WTC11 (cell line): ENCODE measurements at regions not wholly inside any gene's neighbourhood (a gene's known extent, or its start where the extent isn't known, plus 50 kb on each side); places are given as distances from the start of the nearest gene placed in this dataset.

Source experiments
- ATAC-seq: fragments of 200-7000 bp; cut with Tn5 transposase; 2 replicates; pipeline ENCODE4 v1.10.0; 2021; ENCODE audit warnings: mild to moderate bottlenecking, moderate library complexity
- CTCF ChIA-PET: fragments of 300-600 bp; sonication (Branson Sonifier 250); formaldehyde crosslinking; loops from one replicate; lab custom pipeline; 2021; ENCODE audit warnings: antibody characterized with exemption; lab: Charles Lee
- POLR2A ChIA-PET: fragments of 350-600 bp; sonication (Branson Sonifier 250); formaldehyde crosslinking; loops from one replicate; lab custom pipeline; 2021; ENCODE audit warnings: antibody characterized with exemption; lab: Charles Lee
- DNase-seq: peaks from one replicate; pipeline ENCODE4 v3.0.0; 2021; ENCODE audit warnings: low spot score
- H3K27ac Mint-ChIP-seq: 2 replicates; pipeline ENCODE4 v1.8.0; 2021; ENCODE audit warnings: mixed read lengths
- H3K27me3 Mint-ChIP-seq: 2 replicates; pipeline ENCODE4 v1.8.0; 2021; ENCODE audit warnings: low read depth, mild to moderate bottlenecking, moderate library complexity, mixed read lengths
- H3K36me3 Mint-ChIP-seq: 2 replicates; pipeline ENCODE4 v1.8.0; 2021; ENCODE audit warnings: mixed read lengths
- H3K4me1 Mint-ChIP-seq: 2 replicates; pipeline ENCODE4 v1.8.0; 2022; ENCODE audit warnings: mixed read lengths
- H3K4me3 Mint-ChIP-seq: 2 replicates; pipeline ENCODE4 v1.8.0; 2021; ENCODE audit warnings: mild to moderate bottlenecking, moderate library complexity, mixed read lengths
- H3K9me3 Mint-ChIP-seq: 2 replicates; pipeline ENCODE4 v1.8.0; 2021; ENCODE audit warnings: mixed read lengths
- ARID4B ChIP-seq: sonication (generic); formaldehyde crosslinking; IDR thresholded peaks from 2 replicates; pipeline ENCODE4 v1.8.0; 2023; ENCODE audit warnings: missing genetic modification reagents, mild to moderate bottlenecking, borderline replicate concordance
- CBFB ChIP-seq: sonication (generic); formaldehyde crosslinking; IDR thresholded peaks from 2 replicates; pipeline ENCODE4 v1.8.1; 2022; ENCODE audit warnings: mild to moderate bottlenecking, low read depth, missing genetic modification reagents
- CREM ChIP-seq: sonication (generic); formaldehyde crosslinking; IDR thresholded peaks from 2 replicates; pipeline ENCODE4 v1.8.1; 2022; ENCODE audit warnings: mild to moderate bottlenecking, missing genetic modification reagents, moderate library complexity
- E2F4 ChIP-seq: sonication (generic); formaldehyde crosslinking; IDR thresholded peaks from 2 replicates; pipeline ENCODE4 v1.8.1; 2022; ENCODE audit warnings: low read depth, mild to moderate bottlenecking, moderate library complexity, missing genetic modification reagents, borderline replicate concordance
- E2F5 ChIP-seq: sonication (generic); formaldehyde crosslinking; IDR thresholded peaks from 2 replicates; pipeline ENCODE4 v1.8.1; 2022; ENCODE audit warnings: mild to moderate bottlenecking, moderate library complexity, missing genetic modification reagents
- HMGA2 ChIP-seq: fragments of 250-450 bp; sonication (Bioruptor Pico); IDR thresholded peaks from 2 replicates; pipeline ENCODE4 v1.4.0; 2021; ENCODE audit warnings: mild to moderate bottlenecking, moderate library complexity
- MXD4 ChIP-seq: fragments of 250-450 bp; sonication (Bioruptor Pico); IDR thresholded peaks from 2 replicates; pipeline ENCODE4 v1.8.0; 2021; ENCODE audit warnings: mild to moderate bottlenecking, moderate library complexity, borderline replicate concordance
- NR3C1 ChIP-seq: sonication (generic); formaldehyde crosslinking; conservative IDR thresholded peaks from 2 replicates; pipeline ENCODE4 v1.8.1; 2023; ENCODE audit warnings: low read depth, mild to moderate bottlenecking, missing genetic modification reagents
- SP1 ChIP-seq: sonication (generic); formaldehyde crosslinking; conservative IDR thresholded peaks from 2 replicates; pipeline ENCODE4 v1.8.1; 2022; ENCODE audit warnings: missing genetic modification reagents
- ZNF416 ChIP-seq: fragments of 250-450 bp; sonication (Bioruptor Pico); IDR thresholded peaks from 2 replicates; pipeline ENCODE4 v1.9.0; 2021; ENCODE audit warnings: mild to moderate bottlenecking, inconsistent platforms
- ZNF425 ChIP-seq: fragments of 250-450 bp; sonication (Bioruptor Pico); conservative IDR thresholded peaks from 2 replicates; pipeline ENCODE4 v1.9.0; 2021; ENCODE audit warnings: mild to moderate bottlenecking
- ZNF532 ChIP-seq: fragments of 250-450 bp; sonication (Bioruptor Pico); IDR thresholded peaks from 2 replicates; pipeline ENCODE4 v1.9.0; 2021; ENCODE audit warnings: mild to moderate bottlenecking, borderline replicate concordance
- ZNF671 ChIP-seq: fragments of 250-450 bp; sonication (Bioruptor Pico); IDR thresholded peaks from 2 replicates; pipeline ENCODE4 v1.8.0; 2021; ENCODE audit warnings: mild to moderate bottlenecking
- TF ChIP-seq, protein P1 (sequence below): sonication (generic); formaldehyde crosslinking; IDR thresholded peaks from 2 replicates; pipeline ENCODE4 v1.8.1; 2023; ENCODE audit warnings: mild to moderate bottlenecking, missing genetic modification reagents
- TF ChIP-seq, protein P2 (sequence below): sonication (generic); formaldehyde crosslinking; IDR thresholded peaks from 2 replicates; pipeline ENCODE4 v1.8.1; 2023; ENCODE audit warnings: mild to moderate bottlenecking, moderate library complexity, missing genetic modification reagents
- TF ChIP-seq, protein P3 (sequence below): fragments of 250-450 bp; sonication (Bioruptor Pico); IDR thresholded peaks from 2 replicates; pipeline ENCODE4 v1.9.0; 2021; ENCODE audit warnings: moderate library complexity, mild to moderate bottlenecking, inconsistent platforms, borderline replicate concordance

GRCh38 chr14:22271838-22272799 lies 316.9 kb downstream of the DAD1 start (continued):
- TF ChIP-seq ZNF425 (CRISPR knock-in tag) (no peak), SP1 (CRISPR knock-in tag) (no peak), MXD4 (CRISPR knock-in tag) (no peak), E2F4 (CRISPR knock-in tag) (no peak), NR3C1 (CRISPR knock-in tag) (no peak), CBFB (CRISPR knock-in tag) (no peak), HMGA2 (no peak)
- TF ChIP-seq, protein P1, sequence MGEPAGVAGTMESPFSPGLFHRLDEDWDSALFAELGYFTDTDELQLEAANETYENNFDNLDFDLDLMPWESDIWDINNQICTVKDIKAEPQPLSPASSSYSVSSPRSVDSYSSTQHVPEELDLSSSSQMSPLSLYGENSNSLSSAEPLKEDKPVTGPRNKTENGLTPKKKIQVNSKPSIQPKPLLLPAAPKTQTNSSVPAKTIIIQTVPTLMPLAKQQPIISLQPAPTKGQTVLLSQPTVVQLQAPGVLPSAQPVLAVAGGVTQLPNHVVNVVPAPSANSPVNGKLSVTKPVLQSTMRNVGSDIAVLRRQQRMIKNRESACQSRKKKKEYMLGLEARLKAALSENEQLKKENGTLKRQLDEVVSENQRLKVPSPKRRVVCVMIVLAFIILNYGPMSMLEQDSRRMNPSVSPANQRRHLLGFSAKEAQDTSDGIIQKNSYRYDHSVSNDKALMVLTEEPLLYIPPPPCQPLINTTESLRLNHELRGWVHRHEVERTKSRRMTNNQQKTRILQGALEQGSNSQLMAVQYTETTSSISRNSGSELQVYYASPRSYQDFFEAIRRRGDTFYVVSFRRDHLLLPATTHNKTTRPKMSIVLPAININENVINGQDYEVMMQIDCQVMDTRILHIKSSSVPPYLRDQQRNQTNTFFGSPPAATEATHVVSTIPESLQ = no peak
- TF ChIP-seq, protein P2, sequence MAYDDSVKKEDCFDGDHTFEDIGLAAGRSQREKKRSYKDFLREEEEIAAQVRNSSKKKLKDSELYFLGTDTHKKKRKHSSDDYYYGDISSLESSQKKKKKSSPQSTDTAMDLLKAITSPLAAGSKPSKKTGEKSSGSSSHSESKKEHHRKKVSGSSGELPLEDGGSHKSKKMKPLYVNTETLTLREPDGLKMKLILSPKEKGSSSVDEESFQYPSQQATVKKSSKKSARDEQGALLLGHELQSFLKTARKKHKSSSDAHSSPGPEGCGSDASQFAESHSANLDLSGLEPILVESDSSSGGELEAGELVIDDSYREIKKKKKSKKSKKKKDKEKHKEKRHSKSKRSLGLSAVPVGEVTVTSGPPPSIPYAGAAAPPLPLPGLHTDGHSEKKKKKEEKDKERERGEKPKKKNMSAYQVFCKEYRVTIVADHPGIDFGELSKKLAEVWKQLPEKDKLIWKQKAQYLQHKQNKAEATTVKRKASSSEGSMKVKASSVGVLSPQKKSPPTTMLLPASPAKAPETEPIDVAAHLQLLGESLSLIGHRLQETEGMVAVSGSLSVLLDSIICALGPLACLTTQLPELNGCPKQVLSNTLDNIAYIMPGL (CRISPR knock-in tag) = no peak

GRCh38 chr14:22268875-22269274 lies 320.1 kb downstream of the DAD1 start:
- H3K27ac Mint-ChIP-seq = no peak overlapping the region
- CTCF ChIA-PET = no interaction called here
- ATAC-seq = no peak
- no peak for TF ChIP-seq ZNF532 (CRISPR knock-in tag)
- TF ChIP-seq CREM (CRISPR knock-in tag) = no peak
- TF ChIP-seq, protein P3, sequence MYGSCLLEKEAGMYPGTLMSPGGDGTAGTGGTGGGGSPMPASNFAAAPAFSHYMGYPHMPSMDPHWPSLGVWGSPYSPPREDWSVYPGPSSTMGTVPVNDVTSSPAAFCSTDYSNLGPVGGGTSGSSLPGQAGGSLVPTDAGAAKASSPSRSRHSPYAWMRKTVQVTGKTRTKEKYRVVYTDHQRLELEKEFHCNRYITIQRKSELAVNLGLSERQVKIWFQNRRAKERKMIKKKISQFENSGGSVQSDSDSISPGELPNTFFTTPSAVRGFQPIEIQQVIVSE (CRISPR knock-in tag) = no peak
- no peak for TF ChIP-seq E2F5 (CRISPR knock-in tag)
- no peak for TF ChIP-seq ZNF671 (CRISPR knock-in tag)
- TF ChIP-seq ZNF416 = no peak
- no peak for TF ChIP-seq ARID4B (CRISPR knock-in tag)

More at GRCh38 chr14:22268875-22269274, 320.1 kb downstream of the DAD1 start:
- Mint-ChIP-seq H3K4me3 (no peak overlapping the region), H3K27me3 (peaks cover 3% of the 10 kb centered on the region; the same call in 1 of the 2 replicates), H3K9me3 (no peaks in the 10 kb centered on the region), H3K4me1 (peaks cover 38% of the 10 kb centered on the region), H3K36me3 (no peaks in the 10 kb centered on the region)
- POLR2A ChIA-PET = no interaction called here
- no peak for DNase-seq
